HG02623 (cell line): ENCODE measurements at regions not wholly inside any gene's neighbourhood (a gene's known extent, or its start where the extent isn't known, plus 50 kb on each side); places are given as distances from the start of the nearest gene placed in this dataset.

Experiments
- ATAC-seq: cut with Tn5 transposase; IDR thresholded peaks from one replicate; pipeline ENCODE4 v1.9.1; 2021; ENCODE audit warnings: moderate library complexity; ENCODE audit not compliant: unreplicated experiment

- ATAC-seq, result no peak
These were observed 749.5 kb downstream of the RNF144A start for GRCh38 chr2:7666596-7667259.

GRCh38 chr2:7667260-7667757 is 750.1 kb downstream of the RNF144A start:
- ATAC-seq, result no peak

- ATAC-seq, result no peak
These were observed 753.9 kb downstream of the RNF144A start for GRCh38 chr2:7670905-7671641.

GRCh38 chr2:7672027-7672684 is 754.9 kb downstream of the RNF144A start:
- ATAC-seq, result no peak

- no peak for ATAC-seq
These were observed 755.5 kb downstream of the RNF144A start for GRCh38 chr2:7672685-7673071.

- no peak for ATAC-seq
These were observed 755.9 kb downstream of the RNF144A start for GRCh38 chr2:7673101-7673500.

GRCh38 chr2:7673853-7674252 is 756.6 kb downstream of the RNF144A start:
- no peak for ATAC-seq

GRCh38 chr2:7674606-7675005 is 757.4 kb downstream of the RNF144A start:
- no peak for ATAC-seq

- ATAC-seq, result no peak
These were observed 759.5 kb downstream of the RNF144A start for GRCh38 chr2:7676714-7677113.

GRCh38 chr2:7681881-7682461 is 764.8 kb downstream of the RNF144A start:
- no peak for ATAC-seq

- ATAC-seq, result no peak
These were observed 766.0 kb downstream of the RNF144A start for GRCh38 chr2:7683196-7683595.

GRCh38 chr2:7683708-7684107 is 766.5 kb downstream of the RNF144A start:
- no peak for ATAC-seq

GRCh38 chr2:7685342-7686015 is 768.3 kb downstream of the RNF144A start:
- ATAC-seq, result no peak

GRCh38 chr2:7686016-7686385 is 768.8 kb downstream of the RNF144A start:
- no peak for ATAC-seq

- no peak for ATAC-seq
These were observed 774.9 kb downstream of the RNF144A start for GRCh38 chr2:7691961-7692656.

- ATAC-seq, result no peak
These were observed 775.5 kb downstream of the RNF144A start for GRCh38 chr2:7692657-7693161.

- no peak for ATAC-seq
These were observed 776.2 kb downstream of the RNF144A start for GRCh38 chr2:7693246-7694075.

GRCh38 chr2:7694076-7694985 is 777.1 kb downstream of the RNF144A start:
- ATAC-seq, result no peak
